T47D (cell line): ENCODE measurements at regions not wholly inside any gene's neighbourhood (a gene's known extent, or its start where the extent isn't known, plus 50 kb on each side); places are given as distances from the start of the nearest gene placed in this dataset.

Experiments used
- DNase-seq, 2 experiments: peaks; one replicate each; pipeline versions ENCODE4 v3.0.0 to v3.0.0-alpha.2; 2011 to 2012; ENCODE audit warnings: low read depth in 1 of 2, low spot score in 1 of 2
- JUND ChIP-seq: IDR thresholded peaks from 2 replicates; pipeline ENCODE4 v1.6.1; 2012; ENCODE audit warnings: low read depth
- in situ Hi-C: cut with HindIII; loops from 2 replicates; pipeline ENCODE4 v1.10.0; 2016; ENCODE audit warnings: low sequenced_read_pairs, low pct_unique_long_range_greater_than_20kb

DNA sequence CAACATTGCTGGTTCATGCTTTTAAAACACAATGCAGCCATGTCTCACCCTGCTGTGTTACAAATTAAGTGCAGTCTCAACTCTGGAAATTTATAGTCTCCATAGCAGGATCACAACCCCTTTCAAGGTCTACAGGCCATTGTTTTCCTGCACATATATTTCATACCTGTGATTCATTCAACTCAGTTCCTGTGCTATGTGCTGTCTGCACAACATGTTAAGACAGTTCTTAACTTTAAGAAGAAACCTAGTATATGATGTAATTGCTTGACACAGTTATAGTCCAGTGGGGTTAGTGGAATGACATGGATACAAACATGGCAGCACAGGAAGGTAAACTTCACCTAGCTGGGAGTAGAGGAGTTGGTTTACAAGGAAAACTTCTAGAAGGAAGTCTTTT, 106.4 kb downstream of the IFI44 start:
- no peak for DNase-seq
- no peak for TF ChIP-seq JUND
- in situ Hi-C loops = no loop called here

GRCh38 chr1:78758506-78758905, 108.9 kb downstream of the IFI44 start:
- in situ Hi-C loops = no loop called here
- TF ChIP-seq JUND = no peak
- no peak for DNase-seq

GRCh38 chr1:78759881-78760280, 110.2 kb downstream of the IFI44 start:
- DNase-seq = no peak
- TF ChIP-seq JUND = no peak
- in situ Hi-C loops = no loop called here

DNA sequence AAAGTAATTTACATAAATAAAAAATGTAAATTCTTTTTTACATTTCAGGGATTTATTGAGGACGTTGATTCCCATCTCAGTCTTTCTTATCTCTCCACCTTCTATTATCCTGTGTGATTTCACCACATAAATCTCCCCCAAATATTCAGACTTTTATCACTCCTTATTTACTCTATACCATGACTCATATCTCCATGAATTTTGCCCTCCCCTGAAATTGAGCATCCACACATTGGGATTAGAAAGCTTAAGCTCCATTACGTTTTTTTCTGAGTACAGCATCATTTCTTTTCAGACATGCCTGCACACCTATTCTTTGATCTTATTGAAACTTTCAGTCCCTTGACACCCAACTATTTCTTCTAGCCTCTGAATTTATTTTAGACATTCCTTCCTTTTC, 111.2 kb downstream of the IFI44 start:
- no peak for TF ChIP-seq JUND
- in situ Hi-C loops = no loop called here
- no peak for DNase-seq

- no peak for DNase-seq
- TF ChIP-seq JUND = no peak
- in situ Hi-C loops = no loop called here
Observed at GRCh38 chr1:78762113-78762512, 112.5 kb downstream of the IFI44 start.

- DNase-seq = no peak
- no peak for TF ChIP-seq JUND
- in situ Hi-C loops = no loop called here
Observed at GRCh38 chr1:78765489-78765888, 115.9 kb downstream of the IFI44 start.

DNA sequence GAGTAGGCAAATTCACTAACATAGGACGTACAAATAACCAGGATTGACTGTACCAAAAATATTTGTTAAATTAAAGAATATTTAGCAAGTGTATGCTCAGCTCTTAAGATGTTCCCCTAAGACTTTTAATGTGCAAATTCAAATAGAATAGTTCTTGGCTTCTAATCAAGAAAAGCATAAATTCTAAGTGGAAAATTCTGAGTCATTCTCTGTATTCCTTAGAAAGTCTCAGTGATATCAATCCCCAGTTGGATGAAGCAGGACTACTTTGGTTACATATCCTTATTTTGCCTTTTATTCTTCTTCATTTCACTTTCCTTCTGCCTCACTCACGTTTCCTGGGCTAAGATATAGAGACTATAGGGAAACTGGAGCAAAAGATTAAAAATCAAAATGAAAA, 130.2 kb downstream of the IFI44 start:
- in situ Hi-C loops = no loop called here
- no peak for DNase-seq
- TF ChIP-seq JUND = no peak

DNA sequence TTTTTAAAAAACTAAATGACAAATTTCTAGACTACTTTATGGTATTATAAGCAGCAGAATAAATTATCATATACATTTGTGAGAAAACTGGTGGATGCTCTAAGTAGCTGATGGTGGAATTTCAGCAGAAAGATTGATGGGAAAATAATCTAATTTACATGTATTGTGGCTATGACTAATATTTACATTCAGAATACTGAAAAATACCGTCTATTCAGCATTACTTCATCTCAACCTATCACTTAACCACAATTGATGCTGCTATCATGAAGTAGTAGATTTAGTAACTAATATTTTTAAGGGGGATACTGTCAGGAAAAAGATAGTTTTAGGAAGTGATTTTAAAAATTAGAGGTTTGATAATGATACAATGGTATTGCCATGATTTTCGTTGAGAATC, 137.9 kb downstream of the IFI44 start:
- no peak for TF ChIP-seq JUND
- DNase-seq = no peak
- in situ Hi-C loops = no loop called here

DNA sequence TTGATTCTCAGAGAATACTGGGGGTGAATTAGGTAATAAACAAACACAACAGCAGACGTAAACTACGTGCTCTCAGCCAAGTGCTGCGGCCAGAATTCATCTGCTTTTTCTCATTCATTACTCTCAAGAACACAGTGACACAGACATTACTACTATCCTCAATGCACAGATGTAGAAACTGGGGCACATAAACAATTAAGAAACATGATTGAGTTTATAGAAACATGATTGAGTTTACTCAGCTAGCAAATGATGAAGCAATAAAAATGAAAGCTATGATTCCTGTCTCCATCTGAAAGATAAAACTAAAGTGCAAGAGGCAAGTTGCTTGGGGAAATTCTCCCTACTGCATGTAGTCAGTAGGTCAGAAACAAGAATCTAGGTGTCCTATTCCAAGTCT, 140.5 kb downstream of the IFI44 start:
- TF ChIP-seq JUND = no peak
- DNase-seq = no peak
- in situ Hi-C loops = no loop called here

GRCh38 chr1:78792756-78793155, 143.1 kb downstream of the IFI44 start:
- DNase-seq = no peak
- in situ Hi-C loops = no loop called here
- no peak for TF ChIP-seq JUND

DNA sequence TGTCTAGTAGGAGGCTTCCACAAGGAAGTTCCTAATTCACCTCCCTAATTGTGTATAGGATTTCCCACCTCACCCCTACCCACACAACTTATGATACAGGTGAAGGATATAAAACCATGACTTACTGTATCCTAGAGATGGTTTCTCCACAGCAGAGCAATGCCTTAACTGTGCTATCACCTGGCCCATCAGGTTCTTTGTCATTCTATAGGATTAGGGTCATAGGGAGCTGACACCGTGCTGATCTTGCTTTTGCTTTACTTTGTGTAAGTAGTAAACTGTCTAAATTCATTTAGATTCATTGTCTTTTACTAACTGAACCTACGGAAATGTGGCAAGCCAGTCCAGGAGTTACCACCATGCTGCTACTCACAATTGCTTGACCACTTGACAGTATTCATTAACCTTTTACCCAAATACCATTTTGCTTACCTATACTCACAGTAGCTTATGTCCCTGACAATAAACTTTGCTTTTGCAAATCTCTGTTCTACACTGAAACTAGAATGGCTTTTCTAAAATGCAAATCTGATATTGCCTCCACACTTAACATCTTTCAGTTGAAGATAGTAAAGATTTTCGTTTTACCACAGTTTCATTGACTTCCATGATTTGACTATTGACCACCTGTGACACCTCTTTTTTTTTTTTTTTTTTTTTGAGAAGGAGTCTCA, 147.6 kb downstream of the IFI44 start:
- in situ Hi-C loops = no loop called here
- TF ChIP-seq JUND = no peak
- DNase-seq = no peak

DNA sequence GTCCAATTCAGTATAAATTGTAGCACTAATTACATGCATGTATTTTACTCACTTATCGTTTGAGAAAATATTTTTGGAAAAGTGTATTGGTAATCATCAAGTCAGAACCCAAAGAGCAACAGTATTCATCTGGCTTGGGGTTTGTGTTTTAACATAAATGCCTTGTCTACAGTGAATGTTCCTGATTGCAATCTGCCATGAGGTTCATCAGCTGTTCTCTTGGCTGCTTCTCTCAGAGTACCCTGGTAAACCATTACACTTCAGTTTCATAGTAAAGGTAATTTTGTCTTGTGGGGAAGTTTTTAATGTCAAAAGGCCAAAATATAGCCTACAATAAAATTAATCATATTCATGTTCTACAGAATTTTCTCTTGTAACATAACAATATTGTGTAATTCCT, 150.3 kb downstream of the IFI44 start:
- TF ChIP-seq JUND = no peak
- no peak for DNase-seq
- in situ Hi-C loops = no loop called here

GRCh38 chr1:78814176-78814575, 164.5 kb downstream of the IFI44 start:
- no peak for DNase-seq
- TF ChIP-seq JUND = no peak
- in situ Hi-C loops = no loop called here

GRCh38 chr1:78825561-78825960, 175.9 kb downstream of the IFI44 start:
- TF ChIP-seq JUND = no peak

More at GRCh38 chr1:78825561-78825960, 175.9 kb downstream of the IFI44 start:
- DNase-seq = no peak
- in situ Hi-C loops = no loop called here
